Stimulated activated CD8-positive, alpha-beta memory T cell treated with anti-CD3 and anti-CD28 coated beads, Interleukin-2, amount 100 ng/mL, for 1 hour (primary cell): ENCODE measurements at regions not wholly inside any gene's neighbourhood (a gene's known extent, or its start where the extent isn't known, plus 50 kb on each side); places are given as distances from the start of the nearest gene placed in this dataset.
"Not testable (repeated sequence)": the region's sequence is repeated elsewhere in the genome, so short reads cannot be mapped to it uniquely, and the experiment has no call there.

Source experiments
- DNase-seq, 2 donors: peaks; one replicate each; pipeline ENCODE4 v3.0.0-alpha.2; 2020; ENCODE audit warnings: low read depth in 2 of 2

- no peak for DNase-seq
Observed at GRCh38 chr9:21597284-21597683, 115.2 kb upstream of the IFNE start.

DNA sequence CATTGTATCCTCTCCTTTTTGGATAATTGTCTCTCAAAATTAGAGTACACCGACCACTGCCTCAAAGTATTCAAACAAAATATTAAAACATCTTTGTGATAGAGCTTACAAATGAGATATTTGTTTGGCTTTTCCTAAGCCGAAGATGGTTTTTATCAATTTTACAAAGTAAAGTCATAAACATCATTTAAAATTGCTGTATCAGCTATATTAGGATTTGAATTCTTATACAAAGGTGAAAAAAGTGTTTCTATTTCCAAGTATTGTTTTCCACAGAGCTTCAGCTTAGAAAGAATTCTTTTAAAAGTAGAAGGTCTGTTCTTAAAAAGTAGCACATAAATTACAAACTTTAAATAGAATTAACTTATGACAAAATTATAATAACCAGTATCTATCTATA is 116.6 kb upstream of the IFNE start:
- DNase-seq: no peak

DNA sequence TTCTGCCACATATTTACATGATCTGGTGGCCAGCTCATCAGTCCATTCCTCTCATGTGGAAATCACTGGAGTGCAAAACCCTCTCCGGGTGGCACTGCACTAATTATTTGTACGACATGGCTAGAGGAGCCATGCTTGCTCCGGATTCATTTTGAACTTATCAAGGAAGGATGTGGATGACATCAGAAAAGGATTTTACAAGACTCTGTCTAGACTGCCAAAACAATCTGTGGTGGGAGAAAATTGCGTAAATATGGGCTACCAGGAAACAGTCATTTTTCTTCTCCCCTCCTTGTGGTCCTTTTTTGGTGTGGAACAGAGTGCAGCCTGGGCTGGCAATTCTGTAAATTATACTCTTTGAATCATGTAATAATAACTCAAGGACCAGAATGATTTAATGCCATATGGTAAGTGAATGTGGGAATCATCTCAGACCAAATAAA is 123.4 kb upstream of the IFNE start:
- DNase-seq: no peak

- no peak for DNase-seq
Observed at GRCh38 chr9:21607576-21607975, 125.5 kb upstream of the IFNE start.

GRCh38 chr9:21608200-21608599 is 126.1 kb upstream of the IFNE start:
- no peak for DNase-seq

DNA sequence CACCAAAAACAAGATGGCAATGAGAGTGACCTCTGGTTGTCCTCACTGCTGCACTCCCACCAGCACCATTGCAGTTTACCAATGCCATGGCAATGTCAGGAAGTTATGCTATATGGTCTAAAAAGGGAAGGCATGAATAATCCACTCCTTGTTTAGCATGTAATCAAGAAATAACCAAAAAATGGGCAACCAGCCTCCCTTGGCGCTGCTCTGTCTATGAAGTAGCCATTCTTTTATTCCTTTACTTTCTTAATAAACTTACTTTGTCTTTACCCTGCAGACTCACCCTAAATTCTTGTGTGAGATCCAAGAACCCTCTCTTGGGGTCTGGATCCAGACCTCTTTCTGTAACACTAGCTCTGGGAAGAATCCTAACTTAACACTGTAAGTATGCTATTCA is 127.4 kb upstream of the IFNE start:
- DNase-seq: no peak

GRCh38 chr9:21611891-21612290 is 129.8 kb upstream of the IFNE start:
- DNase-seq: no peak

DNA sequence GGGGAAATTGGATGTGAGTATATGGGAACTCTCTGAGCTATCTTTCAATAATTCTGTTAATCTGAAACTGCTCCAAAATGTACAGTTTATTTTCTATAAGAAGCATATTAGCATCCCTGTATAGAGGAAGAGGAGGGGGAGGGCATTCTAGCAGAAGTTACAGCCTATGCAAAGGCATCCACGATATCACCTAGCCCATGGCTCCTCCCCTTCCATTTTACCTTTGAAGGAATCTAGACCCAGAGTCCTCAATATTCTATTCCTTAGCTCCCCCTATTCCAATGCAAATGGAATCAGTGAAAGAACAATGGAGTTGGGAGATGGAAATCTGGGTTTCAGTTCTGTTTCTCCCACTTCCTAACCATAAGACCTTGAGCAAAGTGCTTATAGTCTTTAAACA is 132.9 kb upstream of the IFNE start:
- DNase-seq: no peak

DNA sequence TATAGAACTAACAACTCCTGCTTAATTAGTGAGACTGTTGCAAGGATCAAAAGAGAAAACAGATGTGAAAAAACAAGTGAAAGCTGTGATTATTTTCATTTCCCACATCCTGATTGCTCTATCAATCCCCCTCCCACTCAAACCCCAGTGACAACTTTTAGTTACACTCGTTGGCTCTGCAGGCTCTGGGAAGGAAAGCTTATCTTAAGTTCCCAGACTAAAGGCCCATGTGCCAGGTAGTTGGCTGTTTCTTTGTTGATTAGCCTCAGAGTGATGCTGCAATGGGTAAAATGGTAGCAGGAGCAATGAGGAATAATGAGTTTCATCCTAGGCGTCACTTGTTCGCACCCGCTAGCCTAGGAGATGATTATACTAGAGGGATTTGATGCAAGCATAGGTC is 133.3 kb upstream of the IFNE start:
- no peak for DNase-seq

DNA sequence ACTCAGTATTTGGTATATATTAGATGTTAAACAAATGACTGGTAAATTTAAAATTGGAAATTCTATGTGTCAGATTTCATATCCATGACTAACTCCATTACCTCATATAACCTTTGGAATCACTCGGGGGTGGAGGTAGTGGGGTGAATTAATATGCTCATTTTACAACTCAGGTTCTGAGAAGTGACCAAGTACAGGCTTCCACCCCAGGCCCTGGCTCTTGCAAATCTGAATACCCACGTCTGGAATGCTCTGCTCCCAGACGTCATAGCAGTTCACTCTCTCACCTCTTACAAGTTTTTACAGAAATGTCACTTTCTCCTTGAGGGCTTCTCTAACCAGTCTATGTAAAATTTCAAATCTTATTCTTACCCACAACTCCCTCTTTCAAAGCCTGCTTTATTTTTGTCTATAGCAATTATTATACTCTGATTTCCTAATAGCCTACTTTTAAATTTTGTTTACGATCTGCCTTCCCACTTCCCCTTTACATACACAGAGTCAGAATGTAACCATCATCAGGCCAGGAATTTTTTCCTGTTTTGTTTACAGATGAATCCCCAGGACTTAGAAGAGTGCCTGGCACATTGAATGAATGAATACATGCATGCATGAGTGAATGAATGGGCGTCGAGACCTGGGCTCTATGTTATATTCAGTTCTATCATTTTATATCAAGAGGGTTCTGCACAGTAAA is 134.1 kb upstream of the IFNE start:
- no peak for DNase-seq

- no peak for DNase-seq
Observed at GRCh38 chr9:21624675-21625644, 142.8 kb upstream of the IFNE start.

DNA sequence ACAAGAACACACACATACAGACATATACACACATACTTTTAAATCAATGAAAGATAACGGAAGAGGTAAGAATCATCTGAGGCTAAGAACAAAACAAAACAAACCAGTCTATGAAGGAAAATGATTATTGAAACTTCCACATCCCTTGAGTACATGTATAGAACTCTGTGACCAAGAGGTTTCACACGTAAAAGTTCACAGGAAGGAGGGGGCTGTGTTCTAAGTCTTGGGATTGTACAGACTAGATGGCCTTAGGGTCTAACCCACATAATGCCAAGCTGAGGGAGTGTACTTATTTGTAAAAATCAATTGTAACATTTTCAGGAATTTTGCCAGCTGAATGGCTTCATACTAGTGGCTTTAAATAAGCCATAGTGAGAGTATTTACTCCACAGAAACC is 144.4 kb upstream of the IFNE start:
- no peak for DNase-seq

GRCh38 chr9:21628954-21629353 is 146.8 kb upstream of the IFNE start:
- DNase-seq: not testable (repeated sequence)

DNA sequence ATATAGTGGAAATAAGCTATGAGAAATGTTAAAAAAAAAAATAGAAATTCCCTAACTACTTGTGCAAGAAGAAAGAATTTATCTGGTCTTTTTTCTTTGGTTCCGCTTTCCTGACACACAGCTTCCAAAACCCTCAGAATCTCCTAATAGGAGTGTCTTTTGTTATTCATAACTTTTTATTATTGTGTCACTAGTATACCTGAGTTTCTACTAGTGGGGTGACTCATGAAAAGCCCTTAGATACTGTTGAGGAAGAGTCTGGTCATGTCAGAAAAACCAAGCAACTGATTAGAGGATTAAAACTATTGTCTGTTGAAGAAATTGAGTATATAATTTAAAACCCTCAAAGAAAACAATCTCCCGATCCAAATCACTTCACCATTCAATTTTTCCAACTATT is 152.8 kb upstream of the IFNE start:
- no peak for DNase-seq

DNA sequence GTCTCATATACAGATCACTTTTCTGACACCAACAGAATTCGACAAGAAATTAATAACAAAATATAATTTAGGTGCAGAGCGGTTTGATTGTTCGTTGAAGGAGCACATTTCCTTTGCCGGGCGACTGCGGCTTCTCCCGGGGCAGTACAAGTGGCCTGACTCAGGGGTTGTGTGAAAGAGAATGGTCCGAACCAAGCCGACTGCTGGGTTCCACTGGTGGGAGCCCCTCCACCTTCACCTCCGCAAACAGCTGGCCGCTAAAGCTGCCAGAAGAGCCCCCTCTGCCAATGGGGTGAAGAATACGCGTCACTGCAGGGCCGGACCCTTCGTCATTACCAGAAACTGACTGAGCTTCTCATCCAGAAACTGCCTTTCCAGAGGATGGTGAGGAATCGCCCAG is 156.0 kb upstream of the IFNE start:
- DNase-seq: no peak

GRCh38 chr9:21653091-21653490 is 149.3 kb upstream of the MTAP start:
- DNase-seq: no peak

DNA sequence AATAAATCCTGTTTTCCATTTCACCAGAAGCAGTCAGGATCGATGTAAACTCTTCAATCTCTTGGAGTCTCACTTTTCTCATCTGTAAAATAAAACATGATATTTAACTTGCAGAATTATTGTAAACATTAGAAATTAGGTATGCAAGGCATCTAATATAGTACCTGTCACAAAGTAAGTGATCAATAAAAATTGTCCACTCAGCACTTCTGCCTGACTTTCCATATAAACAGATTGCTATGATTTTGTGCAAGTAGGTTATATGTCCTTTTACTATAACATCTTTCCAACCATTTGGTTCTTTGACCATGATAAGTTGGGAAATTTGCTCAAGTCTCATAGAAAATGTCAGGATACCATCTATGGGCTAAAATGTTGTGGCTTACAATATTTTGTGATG is 148.8 kb upstream of the MTAP start:
- no peak for DNase-seq

GRCh38 chr9:21656776-21657674 is 145.4 kb upstream of the MTAP start:
- DNase-seq: no peak

- DNase-seq: no peak
Observed at GRCh38 chr9:21657966-21658667, 144.3 kb upstream of the MTAP start.

DNA sequence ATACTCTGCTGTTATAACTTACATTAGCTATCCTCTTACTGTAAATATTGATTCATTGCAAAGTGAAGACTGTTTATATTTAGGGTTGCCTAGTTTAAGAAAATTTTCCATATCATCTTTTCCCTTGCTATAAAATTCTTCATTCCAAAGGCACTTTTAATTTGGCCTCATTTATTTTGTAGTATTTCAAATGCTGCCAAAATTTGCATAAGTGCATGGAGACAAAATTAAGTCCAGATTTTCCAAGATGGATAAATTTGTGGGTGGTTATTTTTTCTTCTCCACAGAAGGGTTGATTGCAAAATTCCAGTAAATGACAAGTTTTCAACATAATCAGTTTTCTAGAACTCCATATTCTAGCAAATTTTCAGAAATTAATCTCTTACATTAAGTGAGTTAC is 141.5 kb upstream of the MTAP start:
- no peak for DNase-seq

- DNase-seq: no peak
Observed at GRCh38 chr9:21661626-21662025, 140.8 kb upstream of the MTAP start.
